ENCODE measurements at regions not wholly inside any gene's neighbourhood (a gene's known extent, or its start where the extent isn't known, plus 50 kb on each side); places are given as distances from the start of the nearest gene placed in this dataset.

DNA sequence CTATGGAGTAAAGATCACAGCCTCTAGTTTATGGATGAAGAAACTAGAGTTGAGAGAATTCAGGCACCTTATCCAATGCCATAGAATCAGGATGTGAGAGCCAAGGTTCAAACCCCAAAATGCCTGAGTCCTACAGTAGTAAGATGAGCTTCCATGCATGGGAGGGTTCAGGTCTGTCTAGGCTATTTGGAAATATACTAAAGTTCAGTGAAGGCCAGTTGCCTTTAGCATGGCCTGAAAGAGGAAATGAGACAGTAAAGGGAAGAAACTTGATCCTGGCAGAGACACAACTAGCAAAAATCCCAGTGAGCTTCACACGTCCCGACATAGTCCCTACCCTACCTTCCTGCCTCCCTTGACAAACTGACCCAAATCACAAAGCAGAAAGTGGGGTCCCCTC lies 317.0 kb downstream of the RASEF start:
- TF ChIP-seq EZH2 (IDR thresholded peaks at IDR 0.05; ENCODE audit: borderline replicate concordance, low read depth, low read length, poor library complexity, severe bottlenecking), result no peak
- TF ChIP-seq, protein P1, sequence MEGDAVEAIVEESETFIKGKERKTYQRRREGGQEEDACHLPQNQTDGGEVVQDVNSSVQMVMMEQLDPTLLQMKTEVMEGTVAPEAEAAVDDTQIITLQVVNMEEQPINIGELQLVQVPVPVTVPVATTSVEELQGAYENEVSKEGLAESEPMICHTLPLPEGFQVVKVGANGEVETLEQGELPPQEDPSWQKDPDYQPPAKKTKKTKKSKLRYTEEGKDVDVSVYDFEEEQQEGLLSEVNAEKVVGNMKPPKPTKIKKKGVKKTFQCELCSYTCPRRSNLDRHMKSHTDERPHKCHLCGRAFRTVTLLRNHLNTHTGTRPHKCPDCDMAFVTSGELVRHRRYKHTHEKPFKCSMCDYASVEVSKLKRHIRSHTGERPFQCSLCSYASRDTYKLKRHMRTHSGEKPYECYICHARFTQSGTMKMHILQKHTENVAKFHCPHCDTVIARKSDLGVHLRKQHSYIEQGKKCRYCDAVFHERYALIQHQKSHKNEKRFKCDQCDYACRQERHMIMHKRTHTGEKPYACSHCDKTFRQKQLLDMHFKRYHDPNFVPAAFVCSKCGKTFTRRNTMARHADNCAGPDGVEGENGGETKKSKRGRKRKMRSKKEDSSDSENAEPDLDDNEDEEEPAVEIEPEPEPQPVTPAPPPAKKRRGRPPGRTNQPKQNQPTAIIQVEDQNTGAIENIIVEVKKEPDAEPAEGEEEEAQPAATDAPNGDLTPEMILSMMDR (conservative IDR thresholded peaks at IDR 0.05; ENCODE audit: low read depth, low read length), result no peak

Data from A673 (cell line).